NOMO-1 treated with DMSO at 0.1 percent for 48 hours (cell line): ENCODE measurements at regions not wholly inside any gene's neighbourhood (a gene's known extent, or its start where the extent isn't known, plus 50 kb on each side); places are given as distances from the start of the nearest gene placed in this dataset.
"Not testable (repeated sequence)": the region's sequence is repeated elsewhere in the genome, so short reads cannot be mapped to it uniquely, and the experiment has no call there.

Experiments used
- DNase-seq: peaks from one replicate; lab custom pipeline; 2025; ENCODE audit not compliant: unreplicated experiment; lab: John Stamatoyannopoulos, UW

GRCh38 chr1:101185421-101185820 is 51.4 kb upstream of the S1PR1 start:
- no peak for DNase-seq

- DNase-seq: no peak
These were observed 53.5 kb upstream of the S1PR1 start for GRCh38 chr1:101183388-101183699.

GRCh38 chr1:101182627-101183387 is 54.0 kb upstream of the S1PR1 start:
- DNase-seq: no peak

GRCh38 chr1:101181930-101182329 is 54.9 kb upstream of the S1PR1 start:
- DNase-seq: no peak

- peak; percentile 45 for DNase-seq
These were observed 57.9 kb upstream of the S1PR1 start for GRCh38 chr1:101178688-101179491.

- DNase-seq: no peak
These were observed 58.5 kb upstream of the S1PR1 start for GRCh38 chr1:101178341-101178687.

GRCh38 chr1:101175886-101176285 is 60.9 kb upstream of the S1PR1 start:
- DNase-seq: no peak

GRCh38 chr1:101175466-101175865 is 61.4 kb upstream of the S1PR1 start:
- DNase-seq: no peak

GRCh38 chr1:101174722-101175121 is 62.1 kb upstream of the S1PR1 start:
- DNase-seq: no peak

- not testable (repeated sequence) for DNase-seq
These were observed 62.5 kb upstream of the S1PR1 start for GRCh38 chr1:101174298-101174697.

- DNase-seq: no peak
These were observed 66.2 kb upstream of the S1PR1 start for GRCh38 chr1:101170506-101171050.

GRCh38 chr1:101167891-101168290 is 68.9 kb upstream of the S1PR1 start:
- DNase-seq: no peak

GRCh38 chr1:101166583-101167120 is 70.2 kb upstream of the S1PR1 start:
- no peak for DNase-seq

- DNase-seq: no peak
These were observed 70.9 kb upstream of the S1PR1 start for GRCh38 chr1:101165954-101166353.

GRCh38 chr1:101165532-101165931 is 71.3 kb upstream of the S1PR1 start:
- peak; percentile 16 for DNase-seq

- DNase-seq: no peak
These were observed 72.0 kb upstream of the S1PR1 start for GRCh38 chr1:101164776-101165175.

GRCh38 chr1:101162736-101163735 is 73.8 kb upstream of the S1PR1 start:
- no peak for DNase-seq

GRCh38 chr1:101162300-101162699 is 74.5 kb upstream of the S1PR1 start:
- DNase-seq: no peak

- DNase-seq: no peak
These were observed 75.2 kb upstream of the S1PR1 start for GRCh38 chr1:101161619-101162018.

GRCh38 chr1:101158424-101158823 is 78.4 kb upstream of the S1PR1 start:
- no peak for DNase-seq

GRCh38 chr1:101154547-101154946 is 82.3 kb upstream of the S1PR1 start:
- DNase-seq: no peak
